ENCODE measurements at regions not wholly inside any gene's neighbourhood (a gene's known extent, or its start where the extent isn't known, plus 50 kb on each side); places are given as distances from the start of the nearest gene placed in this dataset.

DNA sequence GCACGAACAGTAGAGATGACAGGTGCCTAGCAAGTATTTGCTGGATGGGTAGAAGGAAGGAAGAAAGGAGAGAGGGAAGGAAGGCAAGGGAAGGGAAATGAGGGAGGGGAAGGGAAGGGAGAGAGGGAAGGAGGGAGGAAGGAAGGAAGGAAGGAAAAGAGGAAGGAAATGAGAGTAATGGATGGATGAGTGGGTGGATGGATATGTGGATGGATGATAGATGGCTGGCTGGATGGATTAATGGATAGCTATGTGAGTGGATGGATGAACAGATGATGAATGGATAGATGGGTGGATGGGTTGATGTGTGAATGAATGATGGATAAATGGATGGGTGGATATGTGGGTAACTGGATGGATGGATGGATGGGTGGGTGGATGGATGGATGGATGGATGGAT, 125.9 kb upstream of the FGF3 start:
- DNase-seq (ENCODE audit: extremely low spot score), result no peak
- ChIA-PET POLR2A (no interaction called here), CTCF (no interaction called here)
- TF ChIP-seq SUZ12 (IDR thresholded peaks at IDR 0.05), result no peak
- TF ChIP-seq HDGF (IDR thresholded peaks at IDR 0.05; ENCODE audit: borderline replicate concordance), result no peak
- no peak for TF ChIP-seq TARDBP (IDR thresholded peaks at IDR 0.05)
- no peak for TF ChIP-seq L3MBTL2 (conservative IDR thresholded peaks at IDR 0.05)

DNA sequence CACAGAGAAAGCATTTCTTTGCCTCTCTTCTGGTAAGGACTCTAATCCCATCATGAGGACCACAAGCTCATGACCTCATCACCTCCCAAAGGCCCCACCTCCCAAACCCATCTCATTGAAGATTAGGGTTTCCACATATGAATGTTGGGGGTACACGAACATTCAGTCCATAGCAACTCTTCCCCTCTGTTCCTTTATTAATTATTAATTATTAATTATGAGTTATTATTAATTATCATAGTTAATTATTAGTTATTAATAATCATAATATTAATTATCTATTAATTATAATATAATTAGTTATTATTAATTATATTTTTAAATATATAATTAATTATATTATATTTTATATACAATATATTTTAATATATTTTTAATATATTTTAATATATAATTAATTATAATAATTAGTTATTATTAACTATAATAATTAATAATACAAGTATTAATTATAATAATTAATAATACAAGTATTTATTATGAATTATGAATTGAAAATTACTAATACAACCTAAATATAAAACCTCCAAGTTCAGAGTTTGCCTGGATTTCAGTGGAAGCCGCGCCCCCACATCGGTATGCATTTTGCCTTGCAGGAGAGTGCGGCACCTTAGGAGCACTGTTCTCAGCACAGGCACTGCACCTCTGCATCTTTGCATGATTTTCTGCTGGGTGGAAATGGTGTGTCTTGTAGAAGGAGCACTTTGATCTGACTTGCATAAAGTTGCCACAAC, 128.0 kb upstream of the FGF3 start:
- TF ChIP-seq SUZ12 (IDR thresholded peaks at IDR 0.05), result no peak
- no peak for DNase-seq (ENCODE audit: extremely low spot score)
- POLR2A ChIA-PET, result no interaction called here
- CTCF ChIA-PET, result interaction anchor here (0.6 kb wide), 2 partner anchors 14 to 21 kb away, joined by 3 to 4 read pairs; no protein-coding TSS in a partner anchor

DNA sequence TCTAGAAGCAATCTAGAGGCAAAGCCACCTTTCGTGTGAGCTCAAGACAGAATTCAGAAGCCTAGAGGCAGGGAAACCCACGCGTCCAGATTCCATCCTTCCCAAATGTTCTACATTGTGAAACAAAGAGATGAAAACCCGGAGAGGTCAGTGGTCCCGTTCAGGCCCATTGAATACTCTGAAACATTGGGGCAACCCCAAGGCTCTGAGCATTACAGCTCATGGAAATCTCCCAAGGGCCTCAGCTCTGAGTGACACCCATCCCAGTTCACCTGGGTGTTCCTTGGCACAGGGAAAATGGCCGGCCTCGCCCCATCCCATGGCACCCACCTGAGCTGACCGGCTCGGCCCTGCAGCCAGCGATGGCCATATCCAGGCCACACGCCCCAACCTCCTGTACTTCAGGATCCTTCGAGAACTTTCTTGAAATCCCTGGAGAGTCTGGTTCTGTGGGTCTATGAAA, 128.6 kb upstream of the FGF3 start:
- DNase-seq (ENCODE audit: extremely low spot score), result no peak
- ChIA-PET POLR2A (no interaction called here), CTCF (interaction anchor here (0.6 kb wide), 2 partner anchors 14 to 22 kb away, joined by 3 to 4 read pairs; no protein-coding TSS in a partner anchor)
- no peak for TF ChIP-seq FOXK2 (IDR thresholded peaks at IDR 0.05)
- no peak for TF ChIP-seq ZNF384 (IDR thresholded peaks at IDR 0.05)
- no peak for TF ChIP-seq FOXM1 (IDR thresholded peaks at IDR 0.05; ENCODE audit: borderline replicate concordance)
- TF ChIP-seq SUZ12 (IDR thresholded peaks at IDR 0.05), result no peak
- no peak for TF ChIP-seq TARDBP (IDR thresholded peaks at IDR 0.05)

DNA sequence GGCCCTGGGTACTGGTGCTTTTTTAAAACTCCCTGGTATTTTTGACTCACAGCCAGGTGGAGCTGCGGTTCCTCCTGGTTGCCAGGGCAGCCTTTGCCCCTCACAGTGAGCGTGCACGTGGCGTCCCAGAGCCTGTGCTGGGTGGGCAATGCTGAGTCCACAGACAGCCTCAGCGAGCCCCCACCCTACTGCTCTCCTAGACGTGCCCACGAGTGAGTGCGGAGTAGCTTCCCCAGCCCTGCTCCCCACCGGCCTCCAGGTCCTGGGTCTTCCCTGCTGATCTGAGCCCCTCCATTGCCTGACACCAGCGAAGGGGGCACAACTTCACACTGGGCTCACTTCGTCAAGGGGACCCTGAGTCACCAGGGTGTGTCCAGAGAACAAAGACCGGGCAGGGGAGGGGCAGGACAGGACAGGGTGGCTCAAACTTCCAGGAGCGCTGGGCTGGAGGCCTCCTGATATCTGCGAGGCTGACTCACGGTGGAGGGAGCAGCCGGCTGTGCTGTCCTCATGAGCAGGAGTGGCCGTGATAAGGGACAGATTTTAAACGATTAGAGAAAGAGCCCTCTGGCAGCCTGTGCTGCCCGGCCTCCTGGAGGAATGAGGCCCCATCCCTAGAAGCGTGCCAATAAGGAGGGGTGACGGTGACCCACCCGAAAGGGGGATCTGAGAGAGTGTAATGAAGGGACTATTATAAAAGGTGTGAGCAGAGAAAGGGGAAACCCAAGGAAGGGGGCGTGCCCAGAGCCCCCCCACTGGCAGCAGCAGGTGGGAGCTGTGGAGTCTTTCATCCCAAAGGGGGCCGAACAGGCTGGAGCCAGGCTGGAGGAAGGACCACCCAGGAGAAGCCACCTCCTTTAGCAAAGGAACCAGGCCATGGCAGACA, 129.3 kb upstream of the FGF3 start:
- CTCF ChIA-PET, result no interaction called here
- POLR2A ChIA-PET, result no interaction called here
- no peak for DNase-seq (ENCODE audit: extremely low spot score)
- TF ChIP-seq ZNF384 (IDR thresholded peaks at IDR 0.05) (no peak), BHLHE40 (IDR thresholded peaks at IDR 0.05; ENCODE audit: borderline replicate concordance) (no peak), SUZ12 (IDR thresholded peaks at IDR 0.05) (no peak), FOXK2 (IDR thresholded peaks at IDR 0.05) (no peak), HDGF (IDR thresholded peaks at IDR 0.05; ENCODE audit: borderline replicate concordance) (no peak), SP1 (IDR thresholded peaks at IDR 0.05) (no peak), L3MBTL2 (conservative IDR thresholded peaks at IDR 0.05) (no peak), TARDBP (IDR thresholded peaks at IDR 0.05) (no peak), ELF4 (IDR thresholded peaks at IDR 0.05) (no peak), LEF1 (IDR thresholded peaks at IDR 0.05; ENCODE audit: borderline replicate concordance) (no peak)
- TF ChIP-seq, protein P1, sequence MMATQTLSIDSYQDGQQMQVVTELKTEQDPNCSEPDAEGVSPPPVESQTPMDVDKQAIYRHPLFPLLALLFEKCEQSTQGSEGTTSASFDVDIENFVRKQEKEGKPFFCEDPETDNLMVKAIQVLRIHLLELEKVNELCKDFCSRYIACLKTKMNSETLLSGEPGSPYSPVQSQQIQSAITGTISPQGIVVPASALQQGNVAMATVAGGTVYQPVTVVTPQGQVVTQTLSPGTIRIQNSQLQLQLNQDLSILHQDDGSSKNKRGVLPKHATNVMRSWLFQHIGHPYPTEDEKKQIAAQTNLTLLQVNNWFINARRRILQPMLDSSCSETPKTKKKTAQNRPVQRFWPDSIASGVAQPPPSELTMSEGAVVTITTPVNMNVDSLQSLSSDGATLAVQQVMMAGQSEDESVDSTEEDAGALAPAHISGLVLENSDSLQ (IDR thresholded peaks at IDR 0.05), result no peak

DNA sequence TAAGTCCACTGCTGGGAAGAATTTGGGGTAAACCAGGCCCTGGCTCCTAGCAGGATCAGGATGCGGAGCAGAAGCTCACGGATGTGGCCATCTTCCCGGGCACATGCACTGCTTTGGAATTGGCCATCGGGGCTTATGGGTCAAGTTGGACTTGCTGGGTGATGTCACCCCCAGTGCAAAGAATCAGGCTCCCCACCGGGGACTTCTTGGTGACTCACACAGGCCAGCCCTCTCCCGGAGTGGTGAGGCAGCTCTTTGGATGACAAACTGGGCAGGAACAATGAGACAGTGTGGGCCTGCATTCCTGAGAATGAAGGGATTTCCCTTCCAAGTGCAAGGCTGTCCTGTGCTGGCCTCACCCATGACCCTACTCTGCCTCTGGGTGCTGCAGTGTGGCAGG, 128.8 kb upstream of the ANO1 start:
- ChIA-PET CTCF (no interaction called here), POLR2A (no interaction called here)
- TF ChIP-seq HDGF (IDR thresholded peaks at IDR 0.05; ENCODE audit: borderline replicate concordance), result no peak
- no peak for TF ChIP-seq FOXM1 (IDR thresholded peaks at IDR 0.05; ENCODE audit: borderline replicate concordance)
- no peak for DNase-seq (ENCODE audit: extremely low spot score)

DNA sequence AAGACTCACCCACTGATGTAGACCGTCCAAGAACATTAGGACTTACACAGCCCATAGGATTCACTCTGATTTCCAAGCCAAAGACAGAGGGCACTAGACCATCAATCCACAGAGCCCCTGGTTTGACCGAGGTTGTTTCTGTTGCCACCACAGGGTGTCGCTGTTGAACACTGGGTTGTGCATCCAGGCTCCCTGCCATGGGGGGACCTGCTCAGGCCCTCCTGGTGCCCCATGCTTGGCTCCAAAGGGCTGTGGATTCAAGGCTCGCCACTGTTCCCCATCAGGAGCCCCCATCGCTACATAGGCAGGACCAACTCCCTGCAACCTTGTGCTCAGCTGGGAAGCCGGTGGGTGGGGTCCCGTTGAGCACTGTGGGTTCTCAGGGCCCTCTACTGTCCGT, 128.0 kb upstream of the ANO1 start:
- TF ChIP-seq HDGF (IDR thresholded peaks at IDR 0.05; ENCODE audit: borderline replicate concordance), result no peak
- TF ChIP-seq SP1 (IDR thresholded peaks at IDR 0.05), result no peak
- TF ChIP-seq, protein P1 (IDR thresholded peaks at IDR 0.05), result no peak
- no peak for TF ChIP-seq LEF1 (IDR thresholded peaks at IDR 0.05; ENCODE audit: borderline replicate concordance)
- TF ChIP-seq L3MBTL2 (conservative IDR thresholded peaks at IDR 0.05), result no peak
- no peak for TF ChIP-seq CTBP1 (IDR thresholded peaks at IDR 0.05; ENCODE audit: borderline replicate concordance)
- TF ChIP-seq FOXK2 (IDR thresholded peaks at IDR 0.05), result no peak
- TF ChIP-seq FOXM1 (IDR thresholded peaks at IDR 0.05; ENCODE audit: borderline replicate concordance), result no peak
- TF ChIP-seq ELF4 (IDR thresholded peaks at IDR 0.05), result no peak
- no peak for TF ChIP-seq SUZ12 (IDR thresholded peaks at IDR 0.05)
- TF ChIP-seq BHLHE40 (IDR thresholded peaks at IDR 0.05; ENCODE audit: borderline replicate concordance), result no peak
- no peak for TF ChIP-seq NFRKB (IDR thresholded peaks at IDR 0.05)
- no peak for TF ChIP-seq ARNT (IDR thresholded peaks at IDR 0.05)
- no peak for TF ChIP-seq TARDBP (IDR thresholded peaks at IDR 0.05)
- TF ChIP-seq FOXA1 (IDR thresholded peaks at IDR 0.05), result no peak
- TF ChIP-seq ZNF384 (IDR thresholded peaks at IDR 0.05), result no peak
- ChIA-PET POLR2A (no interaction called here), CTCF (no interaction called here)
- DNase-seq (ENCODE audit: extremely low spot score), result peak; percentile 58

DNA sequence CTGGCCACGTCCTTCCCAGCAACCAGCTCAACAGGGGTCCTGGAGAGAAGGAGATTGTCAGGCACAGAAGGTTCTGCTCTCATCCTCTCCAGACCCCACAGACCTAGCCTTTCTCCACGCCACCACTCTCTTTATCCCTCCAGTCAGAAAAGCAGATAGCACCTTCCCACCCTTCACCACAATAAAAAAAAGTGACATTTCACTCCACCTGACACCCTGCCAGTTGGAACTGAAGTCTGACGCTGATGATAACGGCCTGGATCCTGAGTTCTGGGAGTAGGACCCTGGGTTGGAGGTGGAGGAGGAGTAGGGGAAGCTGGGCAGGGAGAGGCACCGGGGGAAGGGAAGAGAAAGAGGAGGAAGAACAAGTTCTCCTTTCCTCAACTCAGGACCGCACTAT, 127.5 kb upstream of the ANO1 start:
- TF ChIP-seq TARDBP (IDR thresholded peaks at IDR 0.05), result no peak
- no peak for TF ChIP-seq BHLHE40 (IDR thresholded peaks at IDR 0.05; ENCODE audit: borderline replicate concordance)
- no peak for TF ChIP-seq FOXA1 (IDR thresholded peaks at IDR 0.05)
- no peak for TF ChIP-seq CTBP1 (IDR thresholded peaks at IDR 0.05; ENCODE audit: borderline replicate concordance)
- no peak for TF ChIP-seq ELF4 (IDR thresholded peaks at IDR 0.05)
- POLR2A ChIA-PET, result no interaction called here
- CTCF ChIA-PET, result no interaction called here
- no peak for DNase-seq (ENCODE audit: extremely low spot score)
